Spleen (tissue), 11 donors: ENCODE measurements at regions not wholly inside any gene's neighbourhood (a gene's known extent, or its start where the extent isn't known, plus 50 kb on each side); places are given as distances from the start of the nearest gene placed in this dataset.
"Not testable (repeated sequence)": the region's sequence is repeated elsewhere in the genome, so short reads cannot be mapped to it uniquely, and the experiment has no call there.

Experiments used
- DNase-seq: peaks from one replicate; pipeline ENCODE4 v3.0.0-alpha.2; 2020
- H3K27ac ChIP-seq, 8 donors: fragments of 200-600 bp; sonication (generic) in 7 of 8; 1 replicate in 4 of 8; 2 replicates in 4 of 8; pipeline versions ENCODE4 v1.5.0 to v1.8.0; 2016 to 2021; ENCODE audit warnings: inconsistent platforms in 4 of 8, mild to moderate bottlenecking in 4 of 8, moderate library complexity in 1 of 8
- H3K27me3 ChIP-seq, 7 donors: fragments of 200-600 bp; sonication (generic) in 6 of 7; replicated peaks in 1 of 7; 1 replicate in 4 of 7; 2 replicates in 3 of 7; pipeline versions ENCODE4 v1.5.0 to v1.8.0; 2016 to 2021; ENCODE audit warnings: inconsistent platforms in 3 of 7, mild to moderate bottlenecking in 1 of 7
- H3K36me3 ChIP-seq, 6 donors: fragments of 200-600 bp; sonication (generic) in 5 of 6; 1 replicate in 4 of 6; 2 replicates in 2 of 6; pipeline versions ENCODE4 v1.5.0 to v1.8.0; 2016 to 2021; ENCODE audit warnings: inconsistent platforms in 2 of 6
- H3K4me1 ChIP-seq, 6 donors: fragments of 200-600 bp; sonication (generic) in 5 of 6; 1 replicate in 3 of 6; 2 replicates in 3 of 6; pipeline versions ENCODE4 v1.5.0 to v1.8.0; 2016 to 2021; ENCODE audit warnings: inconsistent platforms in 3 of 6
- H3K4me3 ChIP-seq, 8 donors: fragments of 200-600 bp; sonication (generic) in 7 of 8; 1 replicate in 4 of 8; 2 replicates in 4 of 8; pipeline versions ENCODE4 v1.5.0 to v1.8.0; 2016 to 2021; ENCODE audit warnings: inconsistent platforms in 4 of 8, mild to moderate bottlenecking in 4 of 8, moderate library complexity in 2 of 8
- H3K9me3 ChIP-seq, 8 donors: fragments of 200-600 bp; sonication (generic) in 7 of 8; 1 replicate in 4 of 8; 2 replicates in 4 of 8; pipeline versions ENCODE4 v1.5.0 to v1.8.0; 2016 to 2021; ENCODE audit warnings: inconsistent platforms in 4 of 8
- POLR2A ChIP-seq, 3 donors: fragments of 450-650 bp; IDR thresholded peaks; one replicate each; pipeline ENCODE4 v1.5.1; 2017; ENCODE audit warnings: antibody characterized with exemption in 3 of 3, mild to moderate bottlenecking in 1 of 3
- POLR2AphosphoS5 ChIP-seq, 3 donors: sonication (generic); formaldehyde crosslinking; IDR thresholded peaks; one replicate each; pipeline ENCODE4 v1.5.1; 2017; ENCODE audit warnings: antibody characterized with exemption in 3 of 3
- WGBS, 5 donors: extraction: QIAGEN DNeasy Blood & Tissue Kit in 3 of 5; methylation state at CpG; one replicate each; pipeline versions ENCODE4 v1.1.5 to v1.1.7; 2013 to 2018; 5-methylcytosine and 5-hydroxymethylcytosine counted together
- intact Hi-C: fragments of 100-400 bp; cut with DNase I; formaldehyde crosslinking; loops from one replicate; pipeline ENCODE4 v1.15.0; 2023; ENCODE audit warnings: low total_unique reads
- TF ChIP-seq, protein P1 (sequence below), 11 experiments: fragments of 200-600 bp in 7 of 11; fragments of 450-650 bp in 4 of 11; sonication (generic) in 4 of 11; IDR thresholded peaks in 8 of 11; conservative IDR thresholded peaks in 3 of 11; 1 replicate in 7 of 11; 2 replicates in 4 of 11; pipeline versions ENCODE4 v1.4.0 to v1.8.0; 2016 to 2021; ENCODE audit warnings: antibody characterized with exemption in 11 of 11, inconsistent platforms in 4 of 11, mild to moderate bottlenecking in 1 of 11
- donor health status: healthy with polysubstance abuse.
- donor health status: DM: no; HTN: no; CAD: no; lungs with moderate emphysema.
- donor health status: DM: no; HTN: no; CAD: no.
- donor health status: Bipolar disorder and iron deficiency.
- donor health status: healthy.
- donor health status: DM: no; HTN: no; CAD: no.
- donor health status: DM: yes; HTN: yes; CAD: no.

DNA sequence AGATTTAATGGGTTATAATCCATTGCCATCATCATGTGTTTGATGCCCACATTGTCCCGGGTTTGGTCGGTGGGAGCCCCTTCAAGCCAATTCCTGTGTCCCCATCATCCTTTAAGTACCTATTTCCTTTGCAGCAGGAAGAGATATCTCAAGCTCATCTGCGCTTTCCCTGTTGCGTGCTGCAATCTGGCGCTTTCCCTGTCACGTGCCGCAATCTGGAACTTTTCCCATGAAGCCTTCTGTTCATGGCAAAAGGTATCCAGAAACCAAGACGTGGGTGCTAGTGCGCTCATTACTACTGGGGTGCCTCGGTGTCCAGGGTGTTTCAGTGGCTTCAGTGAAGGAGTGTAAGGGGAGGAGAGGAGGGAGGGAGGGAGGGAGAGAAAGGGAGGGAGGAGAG lies 174.6 kb upstream of the ZNF469 start:
- peaks cover 0 to 6% (median 4%) of the 10 kb centered on the region in 8 donors for H3K9me3 ChIP-seq
- WGBS, 5 donors = 51 to 78% (median 59%) methylated on average over 10 of the region's 10 CpGs
- H3K36me3 ChIP-seq = no peaks in the 10 kb centered on the region
- TF ChIP-seq POLR2AphosphoS5 (IDR thresholded peaks at IDR 0.05) (no peak), POLR2A (IDR thresholded peaks at IDR 0.05) (no peak)
- TF ChIP-seq, protein P1, sequence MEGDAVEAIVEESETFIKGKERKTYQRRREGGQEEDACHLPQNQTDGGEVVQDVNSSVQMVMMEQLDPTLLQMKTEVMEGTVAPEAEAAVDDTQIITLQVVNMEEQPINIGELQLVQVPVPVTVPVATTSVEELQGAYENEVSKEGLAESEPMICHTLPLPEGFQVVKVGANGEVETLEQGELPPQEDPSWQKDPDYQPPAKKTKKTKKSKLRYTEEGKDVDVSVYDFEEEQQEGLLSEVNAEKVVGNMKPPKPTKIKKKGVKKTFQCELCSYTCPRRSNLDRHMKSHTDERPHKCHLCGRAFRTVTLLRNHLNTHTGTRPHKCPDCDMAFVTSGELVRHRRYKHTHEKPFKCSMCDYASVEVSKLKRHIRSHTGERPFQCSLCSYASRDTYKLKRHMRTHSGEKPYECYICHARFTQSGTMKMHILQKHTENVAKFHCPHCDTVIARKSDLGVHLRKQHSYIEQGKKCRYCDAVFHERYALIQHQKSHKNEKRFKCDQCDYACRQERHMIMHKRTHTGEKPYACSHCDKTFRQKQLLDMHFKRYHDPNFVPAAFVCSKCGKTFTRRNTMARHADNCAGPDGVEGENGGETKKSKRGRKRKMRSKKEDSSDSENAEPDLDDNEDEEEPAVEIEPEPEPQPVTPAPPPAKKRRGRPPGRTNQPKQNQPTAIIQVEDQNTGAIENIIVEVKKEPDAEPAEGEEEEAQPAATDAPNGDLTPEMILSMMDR (IDR thresholded peaks at IDR 0.05 in 8 of 11, conservative IDR thresholded peaks at IDR 0.05 in 3 of 11) = no peak
- peak; percentile 33 for DNase-seq
- no peaks in the 10 kb centered on the region for H3K27me3 ChIP-seq
- no peak overlapping the region for H3K27ac ChIP-seq
- no peaks in the 10 kb centered on the region for H3K4me1 ChIP-seq
- intact Hi-C loops = no loop called here
- H3K4me3 ChIP-seq = no peak overlapping the region

DNA sequence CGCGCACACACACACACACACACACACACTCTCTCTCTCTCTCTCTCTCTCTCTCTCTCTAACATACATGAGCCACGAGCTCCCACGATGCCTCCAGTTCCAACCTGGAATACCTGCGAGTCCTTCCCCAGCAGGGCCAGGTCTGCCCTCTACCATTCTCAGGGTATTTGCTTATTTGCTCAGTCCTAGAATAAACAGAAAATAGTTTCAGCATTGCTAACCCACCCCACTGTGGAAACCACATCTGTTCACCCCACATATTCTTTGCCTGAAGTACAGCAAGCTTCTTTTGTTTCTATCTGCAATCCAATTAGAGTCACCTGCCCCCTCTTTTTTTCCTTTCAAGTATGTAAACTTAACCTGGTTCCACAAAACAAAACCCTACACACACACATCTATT lies 174.0 kb upstream of the ZNF469 start:
- H3K4me3 ChIP-seq, H3K9me3 ChIP-seq, H3K27ac ChIP-seq, intact Hi-C loops, H3K27me3 ChIP-seq, DNase-seq, H3K36me3 ChIP-seq, H3K4me1 ChIP-seq: not testable (repeated sequence)
- 0 to 89% (median 58%) methylated on average over 2 to 5 of the region's 5 CpGs; no CpG with 5 or more reads in 1 of the 5 donors for WGBS, 5 donors

DNA sequence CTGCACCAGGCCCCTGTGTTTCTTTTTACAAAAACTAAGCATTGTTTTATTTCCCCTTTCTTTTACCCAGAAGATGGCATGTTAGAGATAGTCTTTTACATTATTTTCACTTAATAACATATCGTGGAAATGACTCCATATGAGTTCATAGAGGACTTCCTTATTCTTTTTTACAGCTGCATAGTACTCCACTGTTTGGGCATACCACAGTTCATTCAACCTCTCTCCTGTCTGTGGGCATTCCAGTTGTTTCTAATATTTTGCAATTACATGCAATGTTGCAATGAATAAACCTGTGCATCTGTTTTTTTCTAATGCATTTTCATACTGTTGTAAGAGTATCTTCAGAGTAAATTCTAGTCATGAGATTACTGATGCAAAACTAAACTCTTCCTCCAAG lies 173.2 kb upstream of the ZNF469 start:
- H3K4me3 ChIP-seq, H3K4me1 ChIP-seq, H3K36me3 ChIP-seq, H3K27me3 ChIP-seq, DNase-seq, H3K27ac ChIP-seq, intact Hi-C loops, H3K9me3 ChIP-seq: not testable (repeated sequence)
- WGBS, 5 donors = 69 to 88% (median 75%) methylated on average over 1 of the region's 1 CpG

DNA sequence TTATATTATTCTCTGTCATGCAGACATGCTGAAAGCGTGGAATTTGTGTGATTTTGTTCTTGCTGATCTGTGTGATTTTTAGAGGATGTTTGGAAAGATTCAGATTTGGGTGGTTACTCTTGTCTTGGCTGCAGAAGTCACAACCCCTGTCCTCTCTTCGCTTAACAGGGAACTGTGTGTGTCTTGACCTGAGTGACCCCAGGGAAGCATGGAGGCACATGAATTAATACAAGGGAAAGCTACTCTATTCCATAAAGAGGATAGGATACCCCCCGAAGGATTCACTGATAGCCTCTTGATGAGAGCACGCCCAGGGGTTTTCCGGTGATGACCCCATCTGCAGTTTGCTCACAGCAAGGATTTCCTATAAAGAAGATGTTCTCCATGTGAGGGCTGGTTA lies 168.8 kb upstream of the ZNF469 start:
- H3K4me3 ChIP-seq, H3K36me3 ChIP-seq, H3K4me1 ChIP-seq, H3K27me3 ChIP-seq, DNase-seq, intact Hi-C loops, H3K27ac ChIP-seq: not testable (repeated sequence)
- peaks cover 0 to 20% (median 14%) of the 10 kb centered on the region in 8 donors for H3K9me3 ChIP-seq
- 66 to 84% (median 81%) methylated on average over 3 to 4 of the region's 5 CpGs for WGBS, 5 donors

DNA sequence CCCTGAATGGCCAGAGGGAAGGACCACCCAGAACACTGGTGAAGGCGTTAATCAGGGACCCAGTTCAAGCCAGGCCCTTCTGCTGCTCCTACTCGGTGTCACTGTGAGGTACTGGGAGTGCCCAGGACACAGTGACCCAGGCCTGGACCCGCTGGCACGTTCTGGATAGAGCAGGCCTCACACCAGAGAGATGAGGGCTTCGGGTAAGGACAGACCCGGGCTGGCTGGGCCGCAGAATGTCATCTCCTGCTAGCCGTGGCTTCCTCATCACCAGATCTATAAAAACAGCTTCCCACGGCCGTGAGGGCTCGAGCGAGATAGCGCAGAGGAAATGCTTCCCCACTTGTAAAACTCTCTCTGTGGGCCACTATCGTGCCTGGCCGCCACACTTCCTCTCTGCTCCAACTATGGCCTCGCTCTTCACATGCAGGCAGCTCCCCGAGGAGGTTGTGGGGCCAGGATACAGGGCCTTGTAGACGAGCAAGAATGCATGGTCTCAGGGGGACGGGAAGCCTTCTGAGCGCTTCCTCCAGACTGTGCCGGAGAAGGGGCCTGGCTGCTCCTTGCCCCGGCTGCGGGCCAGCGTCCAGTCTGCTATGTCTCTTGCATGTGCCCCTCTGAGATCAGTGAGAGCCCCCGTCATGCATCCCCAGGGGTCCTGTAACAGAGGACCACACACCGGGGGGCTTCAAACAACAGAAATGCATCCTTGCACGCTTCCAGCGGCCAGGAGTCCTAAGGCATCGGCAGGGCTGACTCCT lies 161.6 kb upstream of the ZNF469 start:
- peak overlapping the region in 5 of 8 donors; percentile 48 to 76 (median 65) for H3K27ac ChIP-seq
- intact Hi-C loops = not testable (repeated sequence)

DNA sequence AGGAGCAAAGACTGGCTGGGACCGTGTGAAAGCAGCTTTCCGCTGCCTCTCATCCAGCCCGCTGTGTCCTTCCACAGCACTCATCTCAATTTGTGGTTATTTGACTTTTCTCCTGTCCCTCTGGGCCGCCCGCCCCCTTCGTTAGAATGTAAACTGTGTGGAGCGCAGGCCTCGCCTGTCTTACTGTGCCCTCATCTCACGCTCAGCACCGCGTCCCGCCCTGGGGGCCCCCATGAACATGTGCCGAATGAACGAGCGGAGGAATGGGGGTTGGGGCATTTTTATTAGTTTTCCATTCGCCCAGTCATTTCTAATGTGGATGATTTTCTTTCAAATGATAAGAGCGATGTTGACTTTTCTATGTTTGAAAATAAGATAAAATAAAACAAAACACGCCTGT lies 159.1 kb upstream of the ZNF469 start:
- H3K4me3 ChIP-seq, H3K36me3 ChIP-seq, H3K27ac ChIP-seq, H3K9me3 ChIP-seq, intact Hi-C loops, H3K27me3 ChIP-seq, DNase-seq, H3K4me1 ChIP-seq: not testable (repeated sequence)
- 88 to 97% (median 94%) methylated on average over 16 to 18 of the region's 18 CpGs for WGBS, 5 donors

More for the DNA sequence above, 161.6 kb upstream of the ZNF469 start:
- H3K36me3 ChIP-seq, DNase-seq, H3K4me3 ChIP-seq, H3K4me1 ChIP-seq, H3K27me3 ChIP-seq: not testable (repeated sequence)
- peaks cover 0 to 11% (median 9%) of the 10 kb centered on the region in 8 donors for H3K9me3 ChIP-seq
- TF ChIP-seq POLR2AphosphoS5 (IDR thresholded peaks at IDR 0.05) = peak in 2 of 3 donors; percentile 34 to 57
- WGBS, 5 donors = 54 to 62% (median 56%) methylated on average over 25 to 29 of the region's 29 CpGs

DNA sequence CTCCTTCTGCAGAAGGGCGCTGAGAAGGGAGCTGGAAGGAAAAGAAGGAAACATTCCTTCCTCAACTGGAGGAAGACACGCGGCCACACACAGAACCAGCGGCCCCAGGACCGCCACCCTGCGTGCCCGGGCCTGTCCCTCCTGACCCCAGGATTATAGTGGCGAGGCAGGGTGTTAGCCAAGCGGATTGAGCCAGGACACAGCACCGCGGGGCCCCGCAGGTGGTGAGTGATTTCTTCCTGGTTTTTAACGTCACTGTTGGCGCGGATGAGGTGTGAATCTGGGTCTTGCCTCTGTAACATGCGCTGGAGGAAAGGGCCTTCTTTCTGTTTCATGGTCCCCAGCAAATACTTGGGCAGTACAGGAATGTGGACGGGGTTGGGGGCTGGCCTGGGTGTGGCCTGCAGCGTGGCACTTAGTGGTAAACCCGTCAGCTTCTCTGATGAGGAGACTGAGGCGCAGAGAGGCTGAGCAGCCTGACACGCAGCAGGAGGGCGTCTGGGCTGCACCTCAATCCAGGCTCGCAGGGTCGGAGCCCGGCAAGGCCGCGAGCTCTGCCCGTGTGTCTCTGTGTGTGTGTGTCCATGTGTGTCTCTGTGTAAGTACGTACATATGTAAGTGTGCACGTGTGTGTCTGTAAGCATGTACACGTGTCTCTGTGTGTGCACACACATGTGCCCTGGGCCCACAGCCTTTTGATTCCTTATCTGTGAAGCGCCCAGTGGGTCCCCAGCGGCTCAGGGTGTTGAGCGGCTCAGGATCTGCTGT lies 158.4 kb upstream of the ZNF469 start:
- H3K4me3 ChIP-seq, H3K36me3 ChIP-seq, H3K27ac ChIP-seq, DNase-seq, intact Hi-C loops, H3K27me3 ChIP-seq, H3K4me1 ChIP-seq, H3K9me3 ChIP-seq: not testable (repeated sequence)
- WGBS, 5 donors = 87 to 92% (median 91%) methylated on average over 22 to 34 of the region's 34 CpGs

DNA sequence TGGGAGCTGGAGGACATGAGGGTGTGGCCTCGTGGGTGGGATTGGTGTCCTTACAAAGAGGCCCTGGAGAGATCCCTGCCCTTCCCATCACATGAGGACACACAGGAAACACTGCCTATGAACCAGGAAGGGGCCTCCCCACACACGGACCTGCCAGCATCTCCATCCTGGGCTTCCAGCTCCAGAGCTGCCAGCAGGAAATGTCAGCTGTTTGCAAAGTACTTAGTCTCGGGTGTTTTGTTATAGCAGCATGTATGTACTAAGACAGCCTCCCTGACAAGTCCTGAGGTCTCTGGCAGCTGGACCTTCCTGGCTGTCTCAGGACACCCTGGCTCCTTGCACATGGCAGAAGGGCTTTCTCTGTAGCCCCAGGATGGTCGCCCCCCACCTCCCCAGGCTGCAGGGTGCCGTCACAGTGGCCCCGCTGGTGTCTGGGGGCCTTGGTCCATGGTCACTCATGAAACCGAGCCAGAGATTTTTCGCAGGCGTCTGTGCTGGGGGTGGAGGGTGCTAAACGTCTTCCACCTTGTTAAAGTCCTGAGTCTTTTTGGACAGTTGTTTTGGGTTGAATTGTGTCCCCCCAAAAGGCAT lies 157.0 kb upstream of the ZNF469 start:
- 72 to 87% (median 85%) methylated on average over 5 to 10 of the region's 10 CpGs for WGBS, 5 donors
- DNase-seq, H3K36me3 ChIP-seq, H3K4me1 ChIP-seq, intact Hi-C loops, H3K27ac ChIP-seq, H3K27me3 ChIP-seq, H3K9me3 ChIP-seq, H3K4me3 ChIP-seq: not testable (repeated sequence)

DNA sequence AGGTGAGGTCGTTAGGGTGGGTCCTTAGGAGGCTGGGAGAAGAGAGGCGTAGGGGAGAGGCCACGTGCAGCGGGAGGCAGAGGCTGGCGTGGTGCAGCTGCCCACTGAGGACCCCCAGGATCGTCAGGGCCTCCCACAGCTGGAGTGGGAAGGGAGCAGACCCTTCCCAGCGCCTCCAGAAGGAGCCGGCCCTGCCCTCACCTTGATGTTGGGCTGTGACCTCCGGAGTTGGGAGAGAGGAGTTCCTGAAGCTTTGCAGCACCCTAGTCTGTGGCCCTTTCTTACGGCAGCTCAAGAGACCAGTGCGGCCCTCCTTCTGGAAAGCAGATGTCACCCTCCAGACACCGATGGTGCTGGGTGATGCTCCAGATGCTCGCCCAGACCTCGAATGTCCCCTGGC lies 156.5 kb upstream of the ZNF469 start:
- H3K36me3 ChIP-seq, H3K4me1 ChIP-seq, H3K9me3 ChIP-seq, H3K27ac ChIP-seq, intact Hi-C loops, H3K27me3 ChIP-seq, DNase-seq, H3K4me3 ChIP-seq: not testable (repeated sequence)
- 85 to 93% (median 90%) methylated on average over 10 to 14 of the region's 14 CpGs for WGBS, 5 donors
